Spleen (tissue), 11 donors: ENCODE measurements at regions not wholly inside any gene's neighbourhood (a gene's known extent, or its start where the extent isn't known, plus 50 kb on each side); places are given as distances from the start of the nearest gene placed in this dataset.

Experiments
- DNase-seq: peaks from one replicate; pipeline ENCODE4 v3.0.0-alpha.2; 2020
- H3K27ac ChIP-seq, 8 donors: fragments of 200-600 bp; sonication (generic) in 7 of 8; 1 replicate in 4 of 8; 2 replicates in 4 of 8; pipeline versions ENCODE4 v1.5.0 to v1.8.0; 2016 to 2021; ENCODE audit warnings: inconsistent platforms in 4 of 8, mild to moderate bottlenecking in 4 of 8, moderate library complexity in 1 of 8
- H3K27me3 ChIP-seq, 7 donors: fragments of 200-600 bp; sonication (generic) in 6 of 7; replicated peaks in 1 of 7; 1 replicate in 4 of 7; 2 replicates in 3 of 7; pipeline versions ENCODE4 v1.5.0 to v1.8.0; 2016 to 2021; ENCODE audit warnings: inconsistent platforms in 3 of 7, mild to moderate bottlenecking in 1 of 7
- H3K36me3 ChIP-seq, 6 donors: fragments of 200-600 bp; sonication (generic) in 5 of 6; 1 replicate in 4 of 6; 2 replicates in 2 of 6; pipeline versions ENCODE4 v1.5.0 to v1.8.0; 2016 to 2021; ENCODE audit warnings: inconsistent platforms in 2 of 6
- H3K4me1 ChIP-seq, 6 donors: fragments of 200-600 bp; sonication (generic) in 5 of 6; 1 replicate in 3 of 6; 2 replicates in 3 of 6; pipeline versions ENCODE4 v1.5.0 to v1.8.0; 2016 to 2021; ENCODE audit warnings: inconsistent platforms in 3 of 6
- H3K4me3 ChIP-seq, 8 donors: fragments of 200-600 bp; sonication (generic) in 7 of 8; 1 replicate in 4 of 8; 2 replicates in 4 of 8; pipeline versions ENCODE4 v1.5.0 to v1.8.0; 2016 to 2021; ENCODE audit warnings: inconsistent platforms in 4 of 8, mild to moderate bottlenecking in 4 of 8, moderate library complexity in 2 of 8
- H3K9me3 ChIP-seq, 8 donors: fragments of 200-600 bp; sonication (generic) in 7 of 8; 1 replicate in 4 of 8; 2 replicates in 4 of 8; pipeline versions ENCODE4 v1.5.0 to v1.8.0; 2016 to 2021; ENCODE audit warnings: inconsistent platforms in 4 of 8
- CTCF ChIP-seq, 11 experiments: fragments of 200-600 bp in 7 of 11; fragments of 450-650 bp in 4 of 11; sonication (generic) in 4 of 11; IDR thresholded peaks in 8 of 11; conservative IDR thresholded peaks in 3 of 11; 1 replicate in 7 of 11; 2 replicates in 4 of 11; pipeline versions ENCODE4 v1.4.0 to v1.8.0; 2016 to 2021; ENCODE audit warnings: antibody characterized with exemption in 11 of 11, inconsistent platforms in 4 of 11, mild to moderate bottlenecking in 1 of 11
- POLR2A ChIP-seq, 3 donors: fragments of 450-650 bp; IDR thresholded peaks; one replicate each; pipeline ENCODE4 v1.5.1; 2017; ENCODE audit warnings: antibody characterized with exemption in 3 of 3, mild to moderate bottlenecking in 1 of 3
- POLR2AphosphoS5 ChIP-seq, 3 donors: sonication (generic); formaldehyde crosslinking; IDR thresholded peaks; one replicate each; pipeline ENCODE4 v1.5.1; 2017; ENCODE audit warnings: antibody characterized with exemption in 3 of 3
- WGBS, 5 donors: extraction: QIAGEN DNeasy Blood & Tissue Kit in 3 of 5; methylation state at CpG; one replicate each; pipeline versions ENCODE4 v1.1.5 to v1.1.7; 2013 to 2018; 5-methylcytosine and 5-hydroxymethylcytosine counted together
- intact Hi-C: fragments of 100-400 bp; cut with DNase I; formaldehyde crosslinking; loops from one replicate; pipeline ENCODE4 v1.15.0; 2023; ENCODE audit warnings: low total_unique reads
- donor health status: healthy with polysubstance abuse.
- donor health status: DM: no; HTN: no; CAD: no; lungs with moderate emphysema.
- donor health status: DM: no; HTN: no; CAD: no.
- donor health status: Bipolar disorder and iron deficiency.
- donor health status: healthy.
- donor health status: DM: no; HTN: no; CAD: no.
- donor health status: DM: yes; HTN: yes; CAD: no.

- Histone ChIP-seq H3K27me3 (peaks cover 0 to 53% (median 0%) of the 10 kb centered on the region in 7 donors), H3K4me1 (peaks cover 0 to 10% (median 3%) of the 10 kb centered on the region in 6 donors), H3K36me3 (no peaks in the 10 kb centered on the region), H3K4me3 (no peak overlapping the region), H3K9me3 (peaks cover 0 to 3% (median 0%) of the 10 kb centered on the region in 8 donors), H3K27ac (no peak overlapping the region)
- no peak for DNase-seq
- intact Hi-C loops: no loop called here
- TF ChIP-seq CTCF (IDR thresholded peaks at IDR 0.05 in 8 of 11, conservative IDR thresholded peaks at IDR 0.05 in 3 of 11): no peak
- no peak for TF ChIP-seq POLR2AphosphoS5 (IDR thresholded peaks at IDR 0.05)
- TF ChIP-seq POLR2A (IDR thresholded peaks at IDR 0.05): no peak
- 59 to 68% (median 63%) methylated on average over 16 to 24 of the region's 24 CpGs for WGBS, 5 donors
Observed at GRCh38 chr6:169899481-169900145, 148.2 kb downstream of the ERMARD start.

GRCh38 chr6:169898788-169899480 is 147.5 kb downstream of the ERMARD start:
- Histone ChIP-seq H3K4me1 (peaks cover 0 to 10% (median 0%) of the 10 kb centered on the region in 6 donors), H3K9me3 (peaks cover 0 to 3% (median 0%) of the 10 kb centered on the region in 8 donors), H3K27me3 (peaks cover 0 to 57% (median 0%) of the 10 kb centered on the region in 7 donors), H3K27ac (no peak overlapping the region), H3K36me3 (no peaks in the 10 kb centered on the region), H3K4me3 (no peak overlapping the region)
- WGBS, 5 donors: 63 to 70% (median 68%) methylated on average over 31 to 35 of the region's 35 CpGs
- intact Hi-C loops: no loop called here
- TF ChIP-seq POLR2A (IDR thresholded peaks at IDR 0.05): no peak
- TF ChIP-seq CTCF (IDR thresholded peaks at IDR 0.05 in 8 of 11, conservative IDR thresholded peaks at IDR 0.05 in 3 of 11): no peak
- TF ChIP-seq POLR2AphosphoS5 (IDR thresholded peaks at IDR 0.05): peak in 1 of 3 donors; percentile 47
- DNase-seq: no peak

GRCh38 chr6:169897601-169898358 is 146.4 kb downstream of the ERMARD start:
- Histone ChIP-seq H3K4me3 (no peak overlapping the region), H3K36me3 (no peaks in the 10 kb centered on the region), H3K27me3 (peaks cover 0 to 45% (median 0%) of the 10 kb centered on the region in 7 donors), H3K4me1 (peaks cover 0 to 10% (median 0%) of the 10 kb centered on the region in 6 donors), H3K9me3 (peaks cover 0 to 8% (median 0%) of the 10 kb centered on the region in 8 donors), H3K27ac (no peak overlapping the region)
- WGBS, 5 donors: 82 to 94% (median 90%) methylated on average over 15 of the region's 15 CpGs
- TF ChIP-seq CTCF (IDR thresholded peaks at IDR 0.05 in 8 of 11, conservative IDR thresholded peaks at IDR 0.05 in 3 of 11) (no peak), POLR2A (IDR thresholded peaks at IDR 0.05) (no peak), POLR2AphosphoS5 (IDR thresholded peaks at IDR 0.05) (no peak)
- peak; percentile 63 for DNase-seq
- intact Hi-C loops: no loop called here
